HCT116 (cell line): ENCODE measurements at regions not wholly inside any gene's neighbourhood (a gene's known extent, or its start where the extent isn't known, plus 50 kb on each side); places are given as distances from the start of the nearest gene placed in this dataset.

Experiments used
- ATAC-seq: fragments of 200-7000 bp; cut with Tn5 transposase; 2 replicates; pipeline ENCODE4 v1.9.1; 2020; ENCODE audit warnings: mild to moderate bottlenecking, moderate library complexity
- BruUV-seq: library from RNA; stranded (reverse); fragments of 400-500 nt; replicated peaks from 2 replicates; lab custom pipeline; 2021; lab: Mats Ljungman, UMichigan
- CTCF ChIA-PET: fragments of 300-600 bp; sonication (Branson Sonifier 250); formaldehyde crosslinking; loops from one replicate; lab custom pipeline; 2021; ENCODE audit warnings: antibody characterized with exemption; lab: Charles Lee
- POLR2A ChIA-PET: fragments of 300-600, 350-600 bp; sonication (Branson Sonifier 250); formaldehyde crosslinking; loops from one replicate; lab custom pipeline; 2021; ENCODE audit warnings: antibody characterized with exemption; lab: Charles Lee
- RAD21 ChIA-PET, 2 experiments: fragments of 300-600 bp; sonication (Branson Sonifier 250); formaldehyde crosslinking; loops; one replicate each; lab custom pipeline; 2023; ENCODE audit warnings: low total read pairs in 2 of 2; ENCODE audit not compliant: uncharacterized antibody in 2 of 2, unreplicated experiment in 2 of 2, low non-redundant PET in 1 of 2; lab: Charles Lee
- DNase-seq: peaks from one replicate; pipeline ENCODE4 v3.0.0-alpha.2; 2010; ENCODE audit warnings: low read depth, low spot score
- H2AFZ ChIP-seq: fragments of 200-600 bp; shearing (Covaris generic), sonication (generic); 2 replicates; pipeline ENCODE4 v1.6.1; 2017; ENCODE audit warnings: low read depth, mixed run types, mixed read lengths, antibody characterized with exemption, low read length; ENCODE audit not compliant: poor library complexity, severe bottlenecking
- H3K27ac ChIP-seq: 2 replicates; pipeline ENCODE4 v1.5.1; 2012; ENCODE audit warnings: low read depth, low read length
- H3K27me3 ChIP-seq: fragments of 200-600 bp; sonication (generic); 2 replicates; pipeline ENCODE4 v1.6.1; 2016; ENCODE audit warnings: mixed run types, low read length, mixed read lengths; ENCODE audit not compliant: insufficient read depth
- H3K36me3 ChIP-seq, 2 experiments: fragments of 200-500 bp in 1 of 2; fragments of 200-600 bp in 1 of 2; sonication (Bioruptor generic) in 1 of 2; sonication (generic) in 1 of 2; 2 replicates each; pipeline versions ENCODE4 v1.5.1 to v1.6.1; 2014 to 2016; ENCODE audit warnings: low read length in 2 of 2, inconsistent platforms in 1 of 2, mixed read lengths in 1 of 2, mixed run types in 1 of 2; ENCODE audit not compliant: insufficient read depth in 2 of 2, control insufficient read depth in 1 of 2
- H3K4me1 ChIP-seq, 2 experiments: fragments of 200-600 bp in 1 of 2; sonication (generic) in 1 of 2; 2 replicates each; pipeline versions ENCODE4 v1.5.1 to v1.6.1; 2012 to 2017; ENCODE audit warnings: low read length in 2 of 2, inconsistent platforms in 1 of 2, mild to moderate bottlenecking in 1 of 2, mixed read lengths in 1 of 2, mixed run types in 1 of 2, moderate library complexity in 1 of 2; ENCODE audit not compliant: insufficient read depth in 2 of 2, control insufficient read depth in 1 of 2
- H3K4me2 ChIP-seq: fragments of 200-600 bp; sonication (generic); 2 replicates; pipeline ENCODE4 v1.6.1; 2017; ENCODE audit warnings: mixed run types, low read length, mixed read lengths
- H3K4me3 ChIP-seq, 2 experiments: fragments of 200-600 bp in 1 of 2; sonication (generic) in 1 of 2; replicated peaks in 1 of 2; 2 replicates each; pipeline ENCODE4 v1.5.1; 2011 to 2016; ENCODE audit warnings: low read length in 2 of 2, control low read depth in 1 of 2, low read depth in 1 of 2, mild to moderate bottlenecking in 1 of 2, mixed read lengths in 1 of 2, mixed run types in 1 of 2
- H3K79me2 ChIP-seq: fragments of 200-600 bp; sonication (generic); 2 replicates; pipeline ENCODE4 v1.6.1; 2017; ENCODE audit warnings: mild to moderate bottlenecking, mixed run types, low read length, moderate library complexity, mixed read lengths; ENCODE audit not compliant: insufficient read depth
- H3K9ac ChIP-seq: fragments of 200-600 bp; sonication (generic); 2 replicates; pipeline ENCODE4 v1.6.1; 2016; ENCODE audit warnings: low read length, mixed read lengths
- H3K9me2 ChIP-seq: fragments of 200-600 bp; sonication (generic), shearing (Covaris generic); 2 replicates; pipeline ENCODE4 v1.6.1; 2017; ENCODE audit warnings: mixed run types, mild to moderate bottlenecking, moderate library complexity; ENCODE audit not compliant: insufficient read depth
- H3K9me3 ChIP-seq, 2 experiments: fragments of 200-500 bp in 1 of 2; fragments of 200-600 bp in 1 of 2; sonication (Bioruptor generic) in 1 of 2; sonication (generic) in 1 of 2; 2 replicates each; pipeline ENCODE4 v1.6.1; 2014 to 2017; ENCODE audit warnings: low read length in 2 of 2, mixed read lengths in 2 of 2, inconsistent platforms in 1 of 2, low read depth in 1 of 2, mild to moderate bottlenecking in 1 of 2, mixed run types in 1 of 2, moderate library complexity in 1 of 2; ENCODE audit not compliant: control insufficient read depth in 1 of 2, insufficient read depth in 1 of 2
- H4K20me1 ChIP-seq: fragments of 200-600 bp; sonication (generic), shearing (Covaris generic); 2 replicates; pipeline ENCODE4 v1.6.1; 2017; ENCODE audit warnings: mixed run types, mild to moderate bottlenecking, moderate library complexity; ENCODE audit not compliant: insufficient read depth
- CBX3 ChIP-seq: IDR thresholded peaks from 2 replicates; pipeline ENCODE4 v1.6.1; 2012; ENCODE audit warnings: low read depth
- CEBPB ChIP-seq: IDR thresholded peaks from 2 replicates; pipeline ENCODE4 v1.6.1; 2012; ENCODE audit warnings: low read depth
- EGR1 ChIP-seq: IDR thresholded peaks from 2 replicates; pipeline ENCODE4 v1.6.1; 2012; ENCODE audit warnings: low read depth
- SIN3A ChIP-seq: IDR thresholded peaks from 2 replicates; pipeline ENCODE4 v1.6.1; 2012; ENCODE audit warnings: low read depth
- SRF ChIP-seq: IDR thresholded peaks from 2 replicates; pipeline ENCODE4 v1.6.1; 2012; ENCODE audit warnings: low read depth
- TCF7L2 ChIP-seq: IDR thresholded peaks from 2 replicates; pipeline ENCODE4 v1.7.0; 2011; ENCODE audit warnings: borderline replicate concordance, inconsistent platforms; ENCODE audit not compliant: insufficient read depth, insufficient read length; ENCODE audit errors: extremely low read depth
- ZBTB33 ChIP-seq: IDR thresholded peaks from 2 replicates; pipeline ENCODE4 v1.6.1; 2011; ENCODE audit warnings: mild to moderate bottlenecking, low read length, moderate library complexity; ENCODE audit not compliant: insufficient replicate concordance; ENCODE audit errors: extremely low read depth
- intact Hi-C: fragments of 100-400 bp; cut with micrococcal nuclease; formaldehyde crosslinking; loops from 2 replicates; pipeline ENCODE4 v1.10.0; 2022

DNA sequence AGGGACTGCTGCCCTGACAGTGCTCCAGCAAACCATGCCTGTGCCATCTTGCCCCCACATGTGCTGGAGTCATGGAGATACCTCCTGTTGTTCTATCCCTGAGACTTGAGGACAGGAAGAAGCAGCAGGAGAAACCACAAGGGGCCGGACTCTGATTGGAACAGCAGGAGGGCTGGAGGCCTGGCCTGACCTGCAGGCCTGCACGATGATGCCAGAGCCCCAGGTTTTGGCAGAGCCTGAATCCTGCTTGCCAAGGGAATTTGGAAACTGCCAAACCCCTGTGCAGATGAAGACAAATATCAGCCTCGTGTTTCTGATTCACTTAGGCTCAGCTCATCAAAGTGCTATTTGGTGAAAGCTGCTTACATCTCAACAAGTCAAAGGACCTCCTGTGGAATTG, 177.6 kb downstream of the MAFB start:
- RAD21 ChIA-PET: no interaction called here
- H3K4me3 ChIP-seq: no peak overlapping the region
- ATAC-seq (no peak), DNase-seq (no peak)
- no peaks in the 10 kb centered on the region for H3K79me2 ChIP-seq
- no peaks in the 10 kb centered on the region for H3K9me3 ChIP-seq
- H4K20me1 ChIP-seq: no peaks in the 10 kb centered on the region
- H3K4me1 ChIP-seq: peaks cover 8 to 14% of the 10 kb centered on the region in 2 experiments
- H3K36me3 ChIP-seq: no peaks in the 10 kb centered on the region
- no peak overlapping the region for H3K4me2 ChIP-seq
- CTCF ChIA-PET: no interaction called here
- H3K27me3 ChIP-seq: no peaks in the 10 kb centered on the region
- TF ChIP-seq CEBPB: no peak
- TF ChIP-seq, all 23 proteins: peak for 0
- Histone ChIP-seq H3K9me2 (no peaks in the 10 kb centered on the region), H2AFZ (no peak overlapping the region), H3K27ac (no peak overlapping the region), H3K9ac (no peak overlapping the region)
- BruUV-seq: no TSS peak
- intact Hi-C loops: no loop called here
- POLR2A ChIA-PET: no interaction called here

DNA sequence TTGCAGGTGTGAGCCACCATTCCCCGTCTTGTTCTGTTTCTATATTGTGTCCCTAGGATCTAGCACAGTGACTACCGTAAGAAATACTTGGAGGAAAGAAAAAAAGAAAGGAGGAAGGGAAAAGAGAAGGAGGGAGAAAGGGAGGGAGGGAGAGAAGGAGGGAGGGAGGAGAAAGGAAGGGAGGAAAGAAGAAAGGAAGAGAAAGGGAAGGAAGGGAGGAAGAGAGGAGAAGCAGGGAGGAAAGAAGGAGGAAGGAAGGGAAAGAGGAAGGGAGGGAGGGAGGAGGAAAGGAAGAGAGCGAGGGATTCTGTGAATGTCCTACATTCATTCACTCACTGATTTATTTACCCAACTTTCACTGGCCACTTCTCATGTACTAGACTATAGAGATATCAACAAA, 178.4 kb downstream of the MAFB start:
- Histone ChIP-seq H3K4me3 (no peak overlapping the region), H3K4me2 (no peak overlapping the region), H3K27me3 (no peaks in the 10 kb centered on the region), H3K36me3 (no peaks in the 10 kb centered on the region), H3K27ac (no peak overlapping the region), H4K20me1 (no peaks in the 10 kb centered on the region), H3K9me3 (no peaks in the 10 kb centered on the region), H3K9ac (no peak overlapping the region), H2AFZ (no peak overlapping the region), H3K4me1 (peaks cover 11 to 19% of the 10 kb centered on the region in 2 experiments), H3K79me2 (no peaks in the 10 kb centered on the region)
- ATAC-seq (no peak), DNase-seq (no peak)
- ChIA-PET RAD21 (no interaction called here), POLR2A (no interaction called here)
- intact Hi-C loops: no loop called here
- no TSS peak for BruUV-seq
- TF ChIP-seq SIN3A: no peak
- no peak for TF ChIP-seq TCF7L2
- no peak for TF ChIP-seq SRF
- no peak for TF ChIP-seq EGR1
- TF ChIP-seq CBX3: no peak
- TF ChIP-seq ZBTB33: no peak
- TF ChIP-seq, all 23 proteins: peak for 0
- CTCF ChIA-PET: no interaction called here
- no peaks in the 10 kb centered on the region for H3K9me2 ChIP-seq
